ENCODE measurements at regions not wholly inside any gene's neighbourhood (a gene's known extent, or its start where the extent isn't known, plus 50 kb on each side); places are given as distances from the start of the nearest gene placed in this dataset.

DNA sequence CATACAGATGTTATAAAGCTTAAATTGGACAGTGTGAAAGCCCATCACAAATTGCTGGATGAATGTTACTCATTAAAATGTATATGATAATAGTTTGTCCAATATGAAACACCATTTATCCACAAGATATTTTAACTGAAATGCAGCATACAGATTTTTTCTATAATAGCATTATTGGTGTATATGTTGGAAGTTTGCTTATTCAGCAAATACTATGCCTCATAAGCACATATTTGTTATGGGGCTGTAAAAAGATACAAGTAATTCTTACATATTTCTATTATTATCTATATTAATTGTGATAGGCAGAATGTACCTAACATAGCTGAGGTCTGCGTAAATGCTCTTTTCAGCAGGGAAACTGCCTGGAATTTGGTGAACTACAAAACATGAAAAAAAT, 790.5 kb downstream of the DIPK2A start:
- 96% methylated on average over 1 of the region's 1 CpG for WGBS
- Histone ChIP-seq H3K9me3 (ENCODE audit: control insufficient read depth in 4 of 4, low read length in 3 of 4) (peaks cover 0 to under 1% (median 0%) of the 10 kb centered on the region in 4 donors), H3K27me3 (ENCODE audit: control insufficient read depth in 4 of 4, insufficient read depth in 4 of 4, low read length in 3 of 4) (no peaks in the 10 kb centered on the region), H3K9ac (ENCODE audit: low read depth in 1 of 2, low read length in 2 of 2) (no peak overlapping the region), H3K4me1 (ENCODE audit: control insufficient read depth in 4 of 4, insufficient read depth in 4 of 4, low read length in 3 of 4) (no peaks in the 10 kb centered on the region), H3K27ac (ENCODE audit: low read depth in 1 of 2, low read length in 2 of 2) (no peak overlapping the region), H3K36me3 (ENCODE audit: control insufficient read depth in 4 of 4, insufficient read depth in 3 of 4, low read depth in 1 of 4, low read length in 3 of 4) (no peaks in the 10 kb centered on the region), H3K4me3 (ENCODE audit: low read depth in 1 of 3, low read length in 3 of 3) (no peak overlapping the region)
- TF ChIP-seq, protein P1, sequence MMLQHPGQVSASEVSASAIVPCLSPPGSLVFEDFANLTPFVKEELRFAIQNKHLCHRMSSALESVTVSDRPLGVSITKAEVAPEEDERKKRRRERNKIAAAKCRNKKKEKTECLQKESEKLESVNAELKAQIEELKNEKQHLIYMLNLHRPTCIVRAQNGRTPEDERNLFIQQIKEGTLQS (IDR thresholded peaks at IDR 0.05): no peak
- TF ChIP-seq, protein P2, sequence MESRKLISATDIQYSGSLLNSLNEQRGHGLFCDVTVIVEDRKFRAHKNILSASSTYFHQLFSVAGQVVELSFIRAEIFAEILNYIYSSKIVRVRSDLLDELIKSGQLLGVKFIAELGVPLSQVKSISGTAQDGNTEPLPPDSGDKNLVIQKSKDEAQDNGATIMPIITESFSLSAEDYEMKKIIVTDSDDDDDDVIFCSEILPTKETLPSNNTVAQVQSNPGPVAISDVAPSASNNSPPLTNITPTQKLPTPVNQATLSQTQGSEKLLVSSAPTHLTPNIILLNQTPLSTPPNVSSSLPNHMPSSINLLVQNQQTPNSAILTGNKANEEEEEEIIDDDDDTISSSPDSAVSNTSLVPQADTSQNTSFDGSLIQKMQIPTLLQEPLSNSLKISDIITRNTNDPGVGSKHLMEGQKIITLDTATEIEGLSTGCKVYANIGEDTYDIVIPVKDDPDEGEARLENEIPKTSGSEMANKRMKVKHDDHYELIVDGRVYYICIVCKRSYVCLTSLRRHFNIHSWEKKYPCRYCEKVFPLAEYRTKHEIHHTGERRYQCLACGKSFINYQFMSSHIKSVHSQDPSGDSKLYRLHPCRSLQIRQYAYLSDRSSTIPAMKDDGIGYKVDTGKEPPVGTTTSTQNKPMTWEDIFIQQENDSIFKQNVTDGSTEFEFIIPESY (IDR thresholded peaks at IDR 0.05): no peak
- TF ChIP-seq TAF1 (conservative IDR thresholded peaks at IDR 0.05): no peak
- TF ChIP-seq SP1 (IDR thresholded peaks at IDR 0.05): no peak
- DNase-seq (ENCODE audit: low spot score): no peak

DNA sequence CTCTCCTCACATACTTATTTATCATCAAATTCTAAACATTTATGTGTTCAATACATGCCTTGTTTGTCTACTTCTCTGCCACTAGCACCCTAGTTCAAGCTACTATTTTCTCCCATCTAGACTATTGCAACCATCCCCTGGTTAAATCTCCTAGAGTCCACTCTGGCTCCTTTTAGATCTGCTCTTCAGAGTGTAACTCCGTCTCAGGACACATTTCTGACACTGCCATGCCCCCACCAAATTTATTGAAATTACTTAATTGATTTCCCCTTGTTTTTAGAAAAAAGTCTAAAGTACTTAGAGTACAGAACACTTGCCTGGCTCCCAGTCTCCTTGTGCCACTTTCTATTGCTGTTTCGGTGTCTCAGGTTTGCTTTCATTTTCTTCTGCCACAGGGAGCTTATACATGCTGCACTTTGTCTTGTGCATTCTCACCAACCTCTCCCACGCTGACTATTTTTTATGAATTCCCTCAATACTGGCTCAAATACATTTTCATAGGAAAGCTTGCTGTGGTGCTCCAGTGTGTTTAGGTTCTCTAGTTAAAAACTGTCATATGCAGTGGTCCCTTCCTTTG, 792.3 kb downstream of the DIPK2A start:
- TF ChIP-seq EGR1 (IDR thresholded peaks at IDR 0.05; ENCODE audit: low read depth in 2 of 2): no peak
- no peak for TF ChIP-seq TAF1 (conservative IDR thresholded peaks at IDR 0.05)
- no peak for TF ChIP-seq HNF4G (IDR thresholded peaks at IDR 0.05)
- no peak for TF ChIP-seq RXRA (IDR thresholded peaks at IDR 0.05)
- TF ChIP-seq, protein P3, sequence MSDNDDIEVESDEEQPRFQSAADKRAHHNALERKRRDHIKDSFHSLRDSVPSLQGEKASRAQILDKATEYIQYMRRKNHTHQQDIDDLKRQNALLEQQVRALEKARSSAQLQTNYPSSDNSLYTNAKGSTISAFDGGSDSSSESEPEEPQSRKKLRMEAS (IDR thresholded peaks at IDR 0.05): no peak
- no peak overlapping the region for H3K9ac ChIP-seq (ENCODE audit: low read depth in 1 of 2, low read length in 2 of 2)
- 72% methylated on average over 3 of the region's 3 CpGs for WGBS

DNA sequence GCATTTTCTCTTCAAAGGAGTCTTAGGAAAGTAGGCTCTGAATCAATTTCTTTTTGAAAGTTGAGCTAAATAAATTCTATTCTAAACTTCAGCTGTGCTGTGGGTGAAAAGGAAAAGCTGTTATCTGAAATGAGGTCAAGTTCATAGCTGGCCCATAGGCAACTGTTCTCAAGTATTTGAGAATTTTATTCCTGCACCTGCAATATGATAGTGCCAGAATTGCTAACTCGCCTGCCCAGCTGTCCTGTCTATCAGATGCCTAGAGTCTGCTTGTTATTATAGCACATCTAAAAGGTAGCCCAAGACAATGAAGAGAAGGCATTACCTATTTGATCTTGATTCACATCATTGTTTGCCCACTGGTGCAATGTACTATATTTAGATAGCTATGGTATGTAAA, 798.7 kb downstream of the DIPK2A start:
- H3K4me1 ChIP-seq (ENCODE audit: control insufficient read depth in 4 of 4, insufficient read depth in 4 of 4, low read length in 3 of 4): peaks cover 0 to 2% (median 0%) of the 10 kb centered on the region in 4 donors
- no peak overlapping the region for H3K9ac ChIP-seq (ENCODE audit: low read depth in 1 of 2, low read length in 2 of 2)
- H3K27me3 ChIP-seq (ENCODE audit: control insufficient read depth in 4 of 4, insufficient read depth in 4 of 4, low read length in 3 of 4): no peaks in the 10 kb centered on the region
- H3K27ac ChIP-seq (ENCODE audit: low read depth in 1 of 2, low read length in 2 of 2): no peak overlapping the region
- 54% methylated on average over 1 of the region's 1 CpG for WGBS
- no peaks in the 10 kb centered on the region for H3K9me3 ChIP-seq (ENCODE audit: control insufficient read depth in 4 of 4, low read length in 3 of 4)
- no peak for TF ChIP-seq RAD21 (IDR thresholded peaks at IDR 0.05)
- H3K36me3 ChIP-seq (ENCODE audit: control insufficient read depth in 4 of 4, insufficient read depth in 3 of 4, low read depth in 1 of 4, low read length in 3 of 4): no peaks in the 10 kb centered on the region
- no peak for DNase-seq (ENCODE audit: low spot score)
- no peak overlapping the region for H3K4me3 ChIP-seq (ENCODE audit: low read depth in 1 of 3, low read length in 3 of 3)

More for the DNA sequence above, 792.3 kb downstream of the DIPK2A start:
- no peak for DNase-seq (ENCODE audit: low spot score)
- no peaks in the 10 kb centered on the region for H3K9me3 ChIP-seq (ENCODE audit: control insufficient read depth in 4 of 4, low read length in 3 of 4)
- peak overlapping the region in 1 of 3 donors; percentile 10 for H3K4me3 ChIP-seq (ENCODE audit: low read depth in 1 of 3, low read length in 3 of 3)
- no peak overlapping the region for H3K27ac ChIP-seq (ENCODE audit: low read depth in 1 of 2, low read length in 2 of 2)
- H3K36me3 ChIP-seq (ENCODE audit: control insufficient read depth in 4 of 4, insufficient read depth in 3 of 4, low read depth in 1 of 4, low read length in 3 of 4): no peaks in the 10 kb centered on the region
- H3K4me1 ChIP-seq (ENCODE audit: control insufficient read depth in 4 of 4, insufficient read depth in 4 of 4, low read length in 3 of 4): no peaks in the 10 kb centered on the region
- no peaks in the 10 kb centered on the region for H3K27me3 ChIP-seq (ENCODE audit: control insufficient read depth in 4 of 4, insufficient read depth in 4 of 4, low read length in 3 of 4)

DNA sequence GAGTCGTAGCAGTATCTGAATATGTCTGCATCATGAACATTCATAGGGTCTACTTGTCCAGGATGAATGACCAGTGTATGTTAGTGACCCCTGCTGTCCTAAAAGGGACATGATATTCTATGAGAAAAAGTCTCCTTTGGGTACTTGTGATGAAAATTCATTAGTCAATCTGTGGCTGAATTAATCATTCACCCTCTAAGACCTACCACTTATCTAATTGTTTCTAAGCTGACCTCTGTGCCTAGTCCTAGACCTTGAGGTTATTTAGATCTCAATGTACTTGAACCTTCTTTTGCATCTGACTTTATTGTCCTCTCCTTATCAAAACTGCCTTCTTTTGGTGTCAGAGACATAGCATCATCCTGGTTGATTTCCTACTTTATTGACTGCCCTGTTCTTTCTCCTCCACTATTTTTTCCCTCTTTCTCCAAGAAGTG, 799.3 kb downstream of the DIPK2A start:
- peaks cover 0 to 2% (median 0%) of the 10 kb centered on the region in 4 donors for H3K4me1 ChIP-seq (ENCODE audit: control insufficient read depth in 4 of 4, insufficient read depth in 4 of 4, low read length in 3 of 4)
- no peak for DNase-seq (ENCODE audit: low spot score)
- TF ChIP-seq, protein P4, sequence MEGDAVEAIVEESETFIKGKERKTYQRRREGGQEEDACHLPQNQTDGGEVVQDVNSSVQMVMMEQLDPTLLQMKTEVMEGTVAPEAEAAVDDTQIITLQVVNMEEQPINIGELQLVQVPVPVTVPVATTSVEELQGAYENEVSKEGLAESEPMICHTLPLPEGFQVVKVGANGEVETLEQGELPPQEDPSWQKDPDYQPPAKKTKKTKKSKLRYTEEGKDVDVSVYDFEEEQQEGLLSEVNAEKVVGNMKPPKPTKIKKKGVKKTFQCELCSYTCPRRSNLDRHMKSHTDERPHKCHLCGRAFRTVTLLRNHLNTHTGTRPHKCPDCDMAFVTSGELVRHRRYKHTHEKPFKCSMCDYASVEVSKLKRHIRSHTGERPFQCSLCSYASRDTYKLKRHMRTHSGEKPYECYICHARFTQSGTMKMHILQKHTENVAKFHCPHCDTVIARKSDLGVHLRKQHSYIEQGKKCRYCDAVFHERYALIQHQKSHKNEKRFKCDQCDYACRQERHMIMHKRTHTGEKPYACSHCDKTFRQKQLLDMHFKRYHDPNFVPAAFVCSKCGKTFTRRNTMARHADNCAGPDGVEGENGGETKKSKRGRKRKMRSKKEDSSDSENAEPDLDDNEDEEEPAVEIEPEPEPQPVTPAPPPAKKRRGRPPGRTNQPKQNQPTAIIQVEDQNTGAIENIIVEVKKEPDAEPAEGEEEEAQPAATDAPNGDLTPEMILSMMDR (IDR thresholded peaks at IDR 0.05; ENCODE audit: low read depth, low read length, missing input control): peak; percentile 61
- TF ChIP-seq, protein P5, sequence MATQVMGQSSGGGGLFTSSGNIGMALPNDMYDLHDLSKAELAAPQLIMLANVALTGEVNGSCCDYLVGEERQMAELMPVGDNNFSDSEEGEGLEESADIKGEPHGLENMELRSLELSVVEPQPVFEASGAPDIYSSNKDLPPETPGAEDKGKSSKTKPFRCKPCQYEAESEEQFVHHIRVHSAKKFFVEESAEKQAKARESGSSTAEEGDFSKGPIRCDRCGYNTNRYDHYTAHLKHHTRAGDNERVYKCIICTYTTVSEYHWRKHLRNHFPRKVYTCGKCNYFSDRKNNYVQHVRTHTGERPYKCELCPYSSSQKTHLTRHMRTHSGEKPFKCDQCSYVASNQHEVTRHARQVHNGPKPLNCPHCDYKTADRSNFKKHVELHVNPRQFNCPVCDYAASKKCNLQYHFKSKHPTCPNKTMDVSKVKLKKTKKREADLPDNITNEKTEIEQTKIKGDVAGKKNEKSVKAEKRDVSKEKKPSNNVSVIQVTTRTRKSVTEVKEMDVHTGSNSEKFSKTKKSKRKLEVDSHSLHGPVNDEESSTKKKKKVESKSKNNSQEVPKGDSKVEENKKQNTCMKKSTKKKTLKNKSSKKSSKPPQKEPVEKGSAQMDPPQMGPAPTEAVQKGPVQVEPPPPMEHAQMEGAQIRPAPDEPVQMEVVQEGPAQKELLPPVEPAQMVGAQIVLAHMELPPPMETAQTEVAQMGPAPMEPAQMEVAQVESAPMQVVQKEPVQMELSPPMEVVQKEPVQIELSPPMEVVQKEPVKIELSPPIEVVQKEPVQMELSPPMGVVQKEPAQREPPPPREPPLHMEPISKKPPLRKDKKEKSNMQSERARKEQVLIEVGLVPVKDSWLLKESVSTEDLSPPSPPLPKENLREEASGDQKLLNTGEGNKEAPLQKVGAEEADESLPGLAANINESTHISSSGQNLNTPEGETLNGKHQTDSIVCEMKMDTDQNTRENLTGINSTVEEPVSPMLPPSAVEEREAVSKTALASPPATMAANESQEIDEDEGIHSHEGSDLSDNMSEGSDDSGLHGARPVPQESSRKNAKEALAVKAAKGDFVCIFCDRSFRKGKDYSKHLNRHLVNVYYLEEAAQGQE (IDR thresholded peaks at IDR 0.05): no peak
- TF ChIP-seq TAF1 (conservative IDR thresholded peaks at IDR 0.05) (no peak), RAD21 (IDR thresholded peaks at IDR 0.05) (peak; percentile 88 to 89)
- no peaks in the 10 kb centered on the region for H3K27me3 ChIP-seq (ENCODE audit: control insufficient read depth in 4 of 4, insufficient read depth in 4 of 4, low read length in 3 of 4)
- H3K4me3 ChIP-seq (ENCODE audit: low read depth in 1 of 3, low read length in 3 of 3): no peak overlapping the region
- no peak overlapping the region for H3K9ac ChIP-seq (ENCODE audit: low read depth in 1 of 2, low read length in 2 of 2)
- WGBS: 20% methylated on average over 1 of the region's 1 CpG
- H3K9me3 ChIP-seq (ENCODE audit: control insufficient read depth in 4 of 4, low read length in 3 of 4): no peaks in the 10 kb centered on the region
- no peaks in the 10 kb centered on the region for H3K36me3 ChIP-seq (ENCODE audit: control insufficient read depth in 4 of 4, insufficient read depth in 3 of 4, low read depth in 1 of 4, low read length in 3 of 4)
- H3K27ac ChIP-seq (ENCODE audit: low read depth in 1 of 2, low read length in 2 of 2): no peak overlapping the region
